ENCODE measurements at regions not wholly inside any gene's neighbourhood (a gene's known extent, or its start where the extent isn't known, plus 50 kb on each side); places are given as distances from the start of the nearest gene placed in this dataset.

- TF ChIP-seq CTCF (IDR thresholded peaks at IDR 0.05; ENCODE audit: low read depth, low read length, poor library complexity, severe bottlenecking) (no peak), EZH2phosphoT487 (IDR thresholded peaks at IDR 0.05; ENCODE audit: borderline replicate concordance, low read length) (no peak)
Observed at GRCh38 chr14:51176839-51177238, 63.2 kb upstream of the TMX1 start.

Data from DOHH2 (cell line).